ENCODE measurements at regions not wholly inside any gene's neighbourhood (a gene's known extent, or its start where the extent isn't known, plus 50 kb on each side); places are given as distances from the start of the nearest gene placed in this dataset.

DNA sequence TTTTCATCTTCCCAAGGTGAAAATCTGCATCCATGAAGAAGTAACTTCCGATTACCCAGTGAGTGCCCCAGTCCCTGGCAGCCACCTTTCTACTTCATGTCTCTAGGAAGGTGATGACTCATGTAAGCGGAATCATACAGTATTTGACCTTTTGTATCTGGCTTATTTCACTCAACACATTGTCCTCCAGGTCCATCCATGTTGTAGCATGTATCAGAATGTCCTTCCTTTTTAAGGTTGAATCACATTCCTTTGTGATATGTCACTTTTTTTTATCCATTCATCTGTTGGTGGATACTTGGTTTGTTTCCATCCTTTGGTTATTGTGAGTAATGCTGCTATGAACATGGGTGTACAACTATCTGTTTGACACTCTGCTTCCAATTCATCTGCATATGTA, 176.3 kb upstream of the CDYL start:
- H3K9ac ChIP-seq (ENCODE audit: low read length): no peak overlapping the region
- H3K4me1 ChIP-seq (ENCODE audit: control insufficient read depth, insufficient read depth, low read depth, low read length): peaks cover 4% of the 10 kb centered on the region
- no peaks in the 10 kb centered on the region for H3K36me3 ChIP-seq (ENCODE audit: control insufficient read depth in 1 of 2, insufficient read depth in 2 of 2, low read depth in 1 of 2, low read length in 2 of 2)
- WGBS: no CpG with 5 or more reads among the region's 2 CpGs
- H4K91ac ChIP-seq (ENCODE audit: low read length): no peak overlapping the region
- H2BK5ac ChIP-seq (ENCODE audit: low read depth, low read length, poor library complexity, severe bottlenecking): no peak overlapping the region
- no peaks in the 10 kb centered on the region for H3K27me3 ChIP-seq (ENCODE audit: control insufficient read depth in 1 of 2, insufficient read depth in 1 of 2, low read length in 2 of 2)
- no peaks in the 10 kb centered on the region for H3K79me1 ChIP-seq (replicated peaks; ENCODE audit: low read length, poor library complexity, severe bottlenecking)
- H3K23ac ChIP-seq (ENCODE audit: low read length in 2 of 2): no peak overlapping the region
- H2BK12ac ChIP-seq (ENCODE audit: low read length in 2 of 2): no peak overlapping the region
- H3K4me3 ChIP-seq (ENCODE audit: insufficient read depth in 1 of 2, low read depth in 1 of 2, low read length in 2 of 2): no peak overlapping the region
- H2AFZ ChIP-seq (ENCODE audit: low read depth, low read length): no peak overlapping the region
- no peaks in the 10 kb centered on the region for H3K9me3 ChIP-seq (ENCODE audit: control insufficient read depth, low read length)
- no peak overlapping the region for H3K18ac ChIP-seq (ENCODE audit: low read depth in 1 of 2, low read length in 2 of 2)
- H3K27ac ChIP-seq (ENCODE audit: low read length, poor library complexity, severe bottlenecking): no peak overlapping the region
- H3K4ac ChIP-seq (ENCODE audit: low read depth in 1 of 2, low read length in 2 of 2): no peak overlapping the region
- H2BK120ac ChIP-seq (ENCODE audit: low read depth, low read length): no peak overlapping the region
- peak; percentile 86 for DNase-seq
- H3K14ac ChIP-seq (ENCODE audit: low read length in 2 of 2): no peak overlapping the region
- no peak overlapping the region for H2BK15ac ChIP-seq (ENCODE audit: low read depth, poor library complexity, severe bottlenecking)
- H4K8ac ChIP-seq (ENCODE audit: low read length): no peak overlapping the region
- no peak overlapping the region for H2AK5ac ChIP-seq (ENCODE audit: low read length, severe bottlenecking)
- H3K4me2 ChIP-seq (ENCODE audit: low read length, poor library complexity, severe bottlenecking): no peak overlapping the region

- H2BK12ac ChIP-seq (ENCODE audit: low read length in 2 of 2): no peak overlapping the region
- H3K18ac ChIP-seq (ENCODE audit: low read depth in 1 of 2, low read length in 2 of 2): no peak overlapping the region
- no peak overlapping the region for H3K4me2 ChIP-seq (ENCODE audit: low read length, poor library complexity, severe bottlenecking)
- no peak overlapping the region for H4K91ac ChIP-seq (ENCODE audit: low read length)
- no peak overlapping the region for H2BK120ac ChIP-seq (ENCODE audit: low read depth, low read length)
- no peaks in the 10 kb centered on the region for H3K27me3 ChIP-seq (ENCODE audit: control insufficient read depth in 1 of 2, insufficient read depth in 1 of 2, low read length in 2 of 2)
- H3K9ac ChIP-seq (ENCODE audit: low read length): no peak overlapping the region
- H2BK5ac ChIP-seq (ENCODE audit: low read depth, low read length, poor library complexity, severe bottlenecking): no peak overlapping the region
- no peak overlapping the region for H3K4me3 ChIP-seq (ENCODE audit: insufficient read depth in 1 of 2, low read depth in 1 of 2, low read length in 2 of 2)
- no peak overlapping the region for H3K23ac ChIP-seq (ENCODE audit: low read length in 2 of 2)
- 100% methylated on average over 4 of the region's 4 CpGs for WGBS
- H3K14ac ChIP-seq (ENCODE audit: low read length in 2 of 2): no peak overlapping the region
- no peak overlapping the region for H2AFZ ChIP-seq (ENCODE audit: low read depth, low read length)
- no peak for DNase-seq
- H3K9me3 ChIP-seq (ENCODE audit: control insufficient read depth, low read length): no peaks in the 10 kb centered on the region
- H3K79me1 ChIP-seq (replicated peaks; ENCODE audit: low read length, poor library complexity, severe bottlenecking): no peaks in the 10 kb centered on the region
- H3K4ac ChIP-seq (ENCODE audit: low read depth in 1 of 2, low read length in 2 of 2): no peak overlapping the region
- H2BK15ac ChIP-seq (ENCODE audit: low read depth, poor library complexity, severe bottlenecking): no peak overlapping the region
- H4K8ac ChIP-seq (ENCODE audit: low read length): no peak overlapping the region
- H2AK5ac ChIP-seq (ENCODE audit: low read length, severe bottlenecking): no peak overlapping the region
- no peaks in the 10 kb centered on the region for H3K36me3 ChIP-seq (ENCODE audit: control insufficient read depth in 1 of 2, insufficient read depth in 2 of 2, low read depth in 1 of 2, low read length in 2 of 2)
- H3K4me1 ChIP-seq (ENCODE audit: control insufficient read depth, insufficient read depth, low read depth, low read length): peaks cover 4% of the 10 kb centered on the region
- no peak overlapping the region for H3K27ac ChIP-seq (ENCODE audit: low read length, poor library complexity, severe bottlenecking)
These were observed 177.7 kb upstream of the CDYL start for GRCh38 chr6:4598384-4598995.

DNA sequence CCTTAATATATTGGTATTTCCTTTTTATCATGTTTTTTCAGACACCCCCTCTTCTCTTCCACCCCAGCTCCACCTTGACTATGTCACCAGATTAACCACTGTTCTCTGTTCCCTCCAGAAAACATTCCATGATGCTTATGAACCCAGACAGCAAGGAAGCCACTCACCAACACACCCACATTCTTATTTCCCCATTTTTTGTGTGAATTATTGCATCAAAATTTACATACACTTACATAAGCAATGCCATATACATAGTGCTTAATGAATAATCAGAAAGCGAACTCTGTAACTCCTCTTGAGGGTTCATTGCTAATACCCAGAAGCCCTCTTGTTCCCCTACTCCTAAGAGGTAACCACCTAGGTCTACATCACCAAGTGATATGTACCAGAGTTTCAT, 182.3 kb upstream of the CDYL start:
- Histone ChIP-seq H4K91ac (ENCODE audit: low read length) (no peak overlapping the region), H3K27ac (ENCODE audit: low read length, poor library complexity, severe bottlenecking) (no peak overlapping the region), H2BK120ac (ENCODE audit: low read depth, low read length) (no peak overlapping the region), H3K18ac (ENCODE audit: low read depth in 1 of 2, low read length in 2 of 2) (no peak overlapping the region), H4K8ac (ENCODE audit: low read length) (no peak overlapping the region), H2AFZ (ENCODE audit: low read depth, low read length) (no peak overlapping the region), H3K9me3 (ENCODE audit: control insufficient read depth, low read length) (no peaks in the 10 kb centered on the region), H3K4me3 (ENCODE audit: insufficient read depth in 1 of 2, low read depth in 1 of 2, low read length in 2 of 2) (no peak overlapping the region), H2BK5ac (ENCODE audit: low read depth, low read length, poor library complexity, severe bottlenecking) (no peak overlapping the region), H3K14ac (ENCODE audit: low read length in 2 of 2) (no peak overlapping the region), H3K4me2 (ENCODE audit: low read length, poor library complexity, severe bottlenecking) (no peak overlapping the region), H2AK5ac (ENCODE audit: low read length, severe bottlenecking) (no peak overlapping the region), H2BK15ac (ENCODE audit: low read depth, poor library complexity, severe bottlenecking) (no peak overlapping the region), H3K9ac (ENCODE audit: low read length) (no peak overlapping the region), H3K4me1 (ENCODE audit: control insufficient read depth, insufficient read depth, low read depth, low read length) (no peaks in the 10 kb centered on the region), H2BK12ac (ENCODE audit: low read length in 2 of 2) (no peak overlapping the region), H3K27me3 (ENCODE audit: control insufficient read depth in 1 of 2, insufficient read depth in 1 of 2, low read length in 2 of 2) (no peaks in the 10 kb centered on the region), H3K4ac (ENCODE audit: low read depth in 1 of 2, low read length in 2 of 2) (no peak overlapping the region), H3K23ac (ENCODE audit: low read length in 2 of 2) (no peak overlapping the region), H3K79me1 (replicated peaks; ENCODE audit: low read length, poor library complexity, severe bottlenecking) (no peaks in the 10 kb centered on the region), H3K36me3 (ENCODE audit: control insufficient read depth in 1 of 2, insufficient read depth in 2 of 2, low read depth in 1 of 2, low read length in 2 of 2) (no peaks in the 10 kb centered on the region)
- 89% methylated on average over 1 of the region's 1 CpG for whole genome bisulfite sequencing
- DNase-seq: no peak

GRCh38 chr6:4592026-4592425, 184.2 kb upstream of the CDYL start:
- Histone ChIP-seq H2BK12ac (ENCODE audit: low read length in 2 of 2) (no peak overlapping the region), H4K8ac (ENCODE audit: low read length) (no peak overlapping the region), H2BK15ac (ENCODE audit: low read depth, poor library complexity, severe bottlenecking) (no peak overlapping the region), H3K4me2 (ENCODE audit: low read length, poor library complexity, severe bottlenecking) (no peak overlapping the region), H3K14ac (ENCODE audit: low read length in 2 of 2) (no peak overlapping the region), H3K9me3 (ENCODE audit: control insufficient read depth, low read length) (no peaks in the 10 kb centered on the region), H3K36me3 (ENCODE audit: control insufficient read depth in 1 of 2, insufficient read depth in 2 of 2, low read depth in 1 of 2, low read length in 2 of 2) (no peaks in the 10 kb centered on the region), H3K4ac (ENCODE audit: low read depth in 1 of 2, low read length in 2 of 2) (no peak overlapping the region), H2AK5ac (ENCODE audit: low read length, severe bottlenecking) (no peak overlapping the region), H3K27me3 (ENCODE audit: control insufficient read depth in 1 of 2, insufficient read depth in 1 of 2, low read length in 2 of 2) (no peaks in the 10 kb centered on the region), H2BK120ac (ENCODE audit: low read depth, low read length) (no peak overlapping the region), H3K18ac (ENCODE audit: low read depth in 1 of 2, low read length in 2 of 2) (no peak overlapping the region), H3K27ac (ENCODE audit: low read length, poor library complexity, severe bottlenecking) (no peak overlapping the region), H3K23ac (ENCODE audit: low read length in 2 of 2) (no peak overlapping the region), H2AFZ (ENCODE audit: low read depth, low read length) (no peak overlapping the region), H3K79me1 (replicated peaks; ENCODE audit: low read length, poor library complexity, severe bottlenecking) (no peaks in the 10 kb centered on the region), H2BK5ac (ENCODE audit: low read depth, low read length, poor library complexity, severe bottlenecking) (no peak overlapping the region), H3K4me3 (ENCODE audit: insufficient read depth in 1 of 2, low read depth in 1 of 2, low read length in 2 of 2) (no peak overlapping the region), H3K4me1 (ENCODE audit: control insufficient read depth, insufficient read depth, low read depth, low read length) (no peaks in the 10 kb centered on the region), H3K9ac (ENCODE audit: low read length) (no peak overlapping the region), H4K91ac (ENCODE audit: low read length) (no peak overlapping the region)
- DNase-seq: no peak
- WGBS: no CpG with 5 or more reads among the region's 2 CpGs

Data from mesenchymal stem cell (in vitro differentiated cells and primary cell).